Smooth muscle cell (in vitro differentiated cells): ENCODE measurements at regions not wholly inside any gene's neighbourhood (a gene's known extent, or its start where the extent isn't known, plus 50 kb on each side); places are given as distances from the start of the nearest gene placed in this dataset.
A peak's percentile ranks its signal among the peaks of the same experiment; 100 is the strongest.

Experiments
- DNase-seq: peaks from one replicate; lab custom pipeline; 2025; ENCODE audit not compliant: unreplicated experiment; lab: John Stamatoyannopoulos, UW
- H2AFZ ChIP-seq: fragments of 200-600 bp; sonication (generic); 2 replicates; pipeline ENCODE4 v1.6.0; 2016; ENCODE audit warnings: antibody characterized with exemption, low read depth, mild to moderate bottlenecking
- H3F3A ChIP-seq: fragments of 200-600 bp; sonication (generic); 2 replicates; pipeline ENCODE4 v1.6.0; 2017; ENCODE audit warnings: antibody characterized with exemption, low read depth
- H3K27ac ChIP-seq: fragments of 200-600 bp; sonication (generic); 2 replicates; pipeline ENCODE4 v1.5.1; 2016; ENCODE audit warnings: low read depth, mild to moderate bottlenecking
- H3K27me3 ChIP-seq: fragments of 200-600 bp; sonication (generic); 2 replicates; pipeline ENCODE4 v1.6.1; 2016; ENCODE audit warnings: low read depth, mild to moderate bottlenecking
- H3K36me3 ChIP-seq: fragments of 200-600 bp; sonication (generic); 2 replicates; pipeline ENCODE4 v1.5.1; 2016; ENCODE audit warnings: low read depth
- H3K4me1 ChIP-seq: fragments of 200-600 bp; sonication (generic); 2 replicates; pipeline ENCODE4 v1.5.1; 2016; ENCODE audit warnings: low read depth
- H3K4me2 ChIP-seq: fragments of 200-600 bp; sonication (generic); 2 replicates; pipeline ENCODE4 v1.6.0; 2016; ENCODE audit warnings: mild to moderate bottlenecking
- H3K4me3 ChIP-seq: fragments of 200-600 bp; sonication (generic); 2 replicates; pipeline ENCODE4 v1.5.1; 2016; ENCODE audit warnings: mild to moderate bottlenecking
- H3K79me2 ChIP-seq: fragments of 200-600 bp; sonication (generic); 2 replicates; pipeline ENCODE4 v1.6.0; 2016; ENCODE audit warnings: low read depth, mild to moderate bottlenecking
- H3K9ac ChIP-seq: fragments of 200-600 bp; sonication (generic); 2 replicates; pipeline ENCODE4 v1.6.0; 2016; ENCODE audit warnings: low read depth
- H3K9me3 ChIP-seq: fragments of 200-600 bp; sonication (generic); replicated peaks from 2 replicates; pipeline ENCODE4 v1.5.1; 2016; ENCODE audit warnings: low read depth
- H4K20me1 ChIP-seq: fragments of 200-600 bp; sonication (generic); 2 replicates; pipeline ENCODE4 v1.6.0; 2016; ENCODE audit warnings: low read depth
- WGBS: methylation state at CpG from one replicate; pipeline ENCODE4 v1.1.7; 2016; ENCODE audit warnings: low lambda C conversion rate; 5-methylcytosine and 5-hydroxymethylcytosine counted together
- TF ChIP-seq, protein P1 (sequence below): fragments of 200-600 bp; sonication (generic); IDR thresholded peaks from 2 replicates; pipeline ENCODE4 v1.5.1; 2017; ENCODE audit warnings: borderline replicate concordance, mild to moderate bottlenecking, antibody characterized with exemption; ENCODE audit not compliant: insufficient read depth, poor library complexity, severe bottlenecking

DNA sequence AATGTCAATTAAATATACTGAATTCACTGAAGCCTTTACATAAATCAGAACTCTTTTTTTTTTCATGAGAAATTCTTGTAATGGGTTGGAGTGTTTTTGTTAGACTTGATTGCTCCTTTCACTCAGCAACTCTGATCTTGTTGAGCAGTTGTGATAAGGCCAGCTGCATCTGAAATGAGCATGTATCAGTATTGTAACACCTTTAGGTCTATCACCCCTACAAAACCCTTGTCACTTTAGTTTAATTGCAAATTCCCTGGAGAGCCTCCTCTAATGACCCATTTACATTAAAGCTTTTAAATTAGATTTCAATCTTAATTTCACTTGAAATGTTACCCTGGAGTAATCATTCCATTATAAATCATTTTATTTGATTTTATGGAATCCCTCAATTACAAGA lies 346.8 kb upstream of the TCF4 start:
- TF ChIP-seq, protein P1, sequence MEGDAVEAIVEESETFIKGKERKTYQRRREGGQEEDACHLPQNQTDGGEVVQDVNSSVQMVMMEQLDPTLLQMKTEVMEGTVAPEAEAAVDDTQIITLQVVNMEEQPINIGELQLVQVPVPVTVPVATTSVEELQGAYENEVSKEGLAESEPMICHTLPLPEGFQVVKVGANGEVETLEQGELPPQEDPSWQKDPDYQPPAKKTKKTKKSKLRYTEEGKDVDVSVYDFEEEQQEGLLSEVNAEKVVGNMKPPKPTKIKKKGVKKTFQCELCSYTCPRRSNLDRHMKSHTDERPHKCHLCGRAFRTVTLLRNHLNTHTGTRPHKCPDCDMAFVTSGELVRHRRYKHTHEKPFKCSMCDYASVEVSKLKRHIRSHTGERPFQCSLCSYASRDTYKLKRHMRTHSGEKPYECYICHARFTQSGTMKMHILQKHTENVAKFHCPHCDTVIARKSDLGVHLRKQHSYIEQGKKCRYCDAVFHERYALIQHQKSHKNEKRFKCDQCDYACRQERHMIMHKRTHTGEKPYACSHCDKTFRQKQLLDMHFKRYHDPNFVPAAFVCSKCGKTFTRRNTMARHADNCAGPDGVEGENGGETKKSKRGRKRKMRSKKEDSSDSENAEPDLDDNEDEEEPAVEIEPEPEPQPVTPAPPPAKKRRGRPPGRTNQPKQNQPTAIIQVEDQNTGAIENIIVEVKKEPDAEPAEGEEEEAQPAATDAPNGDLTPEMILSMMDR = no peak
- Histone ChIP-seq H3K9ac (no peak overlapping the region), H3K27ac (no peak overlapping the region), H3K4me1 (no peaks in the 10 kb centered on the region), H3K36me3 (no peaks in the 10 kb centered on the region), H3F3A (no peaks in the 10 kb centered on the region), H3K4me2 (no peak overlapping the region), H3K9me3 (peaks cover 11% of the 10 kb centered on the region), H4K20me1 (no peaks in the 10 kb centered on the region), H3K4me3 (no peak overlapping the region), H3K79me2 (no peaks in the 10 kb centered on the region), H3K27me3 (no peaks in the 10 kb centered on the region), H2AFZ (no peak overlapping the region)
- no peak for DNase-seq

DNA sequence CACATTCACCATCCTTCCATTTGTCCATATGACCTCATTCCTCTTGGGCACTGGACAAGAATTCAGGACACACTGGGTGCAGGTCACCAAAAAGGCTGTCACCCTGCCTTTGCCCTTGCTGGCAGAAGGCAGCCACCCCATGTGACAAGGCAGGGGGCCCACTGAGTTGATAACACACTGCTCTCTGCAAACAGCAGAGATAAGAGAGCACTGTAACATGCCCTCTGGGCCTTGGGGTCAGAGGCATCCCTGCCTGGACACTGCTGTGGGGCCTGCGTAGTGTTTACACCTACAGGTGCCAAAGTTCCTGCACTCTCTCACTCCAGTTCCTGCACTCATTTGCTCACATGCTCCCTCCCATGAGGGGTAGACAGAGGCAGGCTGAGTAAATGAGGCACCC lies 344.7 kb upstream of the TCF4 start:
- TF ChIP-seq, protein P1 = no peak
- H3K4me2 ChIP-seq = no peak overlapping the region
- H3K36me3 ChIP-seq = no peaks in the 10 kb centered on the region
- H2AFZ ChIP-seq = no peak overlapping the region
- no peak overlapping the region for H3K9ac ChIP-seq
- WGBS = 79% methylated on average over 1 of the region's 1 CpG
- H3F3A ChIP-seq = peaks cover 6% of the 10 kb centered on the region
- no peak for DNase-seq
- no peaks in the 10 kb centered on the region for H4K20me1 ChIP-seq
- H3K27me3 ChIP-seq = no peaks in the 10 kb centered on the region
- peaks cover 10% of the 10 kb centered on the region for H3K9me3 ChIP-seq
- H3K79me2 ChIP-seq = no peaks in the 10 kb centered on the region
- H3K27ac ChIP-seq = no peak overlapping the region
- peaks cover 7% of the 10 kb centered on the region for H3K4me1 ChIP-seq
- H3K4me3 ChIP-seq = no peak overlapping the region

DNA sequence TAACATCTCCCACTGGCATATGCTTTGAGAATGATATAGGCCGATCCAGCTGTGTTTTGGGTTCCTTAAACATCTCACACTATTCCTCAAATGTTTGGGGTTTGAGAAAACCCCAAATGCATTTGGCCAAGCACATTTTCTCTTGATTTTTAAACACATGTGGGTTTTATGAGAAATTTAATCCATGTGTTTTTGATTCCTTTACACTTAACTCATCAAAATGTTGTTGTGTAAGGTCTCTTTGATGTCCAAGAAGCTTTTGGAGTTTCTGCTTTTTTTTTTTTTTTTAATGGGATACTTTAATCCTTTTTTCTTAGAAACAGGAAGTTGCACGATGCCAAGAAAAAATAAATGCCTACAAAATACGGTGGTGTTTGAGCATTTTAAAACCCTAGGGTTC lies 339.8 kb upstream of the TCF4 start:
- H3K36me3 ChIP-seq = no peaks in the 10 kb centered on the region
- no peak overlapping the region for H3K4me3 ChIP-seq
- H3K9me3 ChIP-seq = no peaks in the 10 kb centered on the region
- no peaks in the 10 kb centered on the region for H3K79me2 ChIP-seq
- 25% methylated on average over 3 of the region's 3 CpGs for WGBS
- TF ChIP-seq, protein P1 = no peak
- no peaks in the 10 kb centered on the region for H4K20me1 ChIP-seq
- no peak for DNase-seq
- H3K27ac ChIP-seq = peak overlapping the region; percentile 75
- H3K9ac ChIP-seq = no peak overlapping the region
- no peaks in the 10 kb centered on the region for H3K27me3 ChIP-seq
- H2AFZ ChIP-seq = peak overlapping the region; percentile 33
- H3K4me2 ChIP-seq = peak overlapping the region; percentile 74
- H3F3A ChIP-seq = peaks cover 6% of the 10 kb centered on the region
- H3K4me1 ChIP-seq = peaks cover 11% of the 10 kb centered on the region

DNA sequence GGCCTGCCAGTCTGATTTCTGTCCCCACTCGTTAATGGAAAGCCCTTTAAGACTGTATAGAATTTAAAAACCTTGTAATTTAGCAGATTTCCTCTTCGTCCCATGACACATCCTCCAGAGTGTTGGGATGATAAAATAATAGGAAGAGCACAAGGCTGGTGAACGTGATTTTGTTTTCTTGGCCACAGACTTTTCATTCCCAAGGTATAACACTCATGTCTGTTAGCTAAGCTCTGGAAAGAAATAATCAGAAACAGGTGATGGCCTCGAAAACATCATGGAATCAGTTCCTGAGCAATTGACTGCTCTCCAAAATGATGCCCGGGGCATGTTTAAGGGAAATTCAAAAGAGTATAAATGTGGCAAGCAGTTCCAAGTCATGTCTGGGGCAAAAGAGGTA lies 337.8 kb upstream of the TCF4 start:
- no peak for DNase-seq
- 78% methylated on average over 5 of the region's 5 CpGs for WGBS
- Histone ChIP-seq H3K9ac (no peak overlapping the region), H3K27me3 (no peaks in the 10 kb centered on the region), H3K27ac (no peak overlapping the region), H2AFZ (no peak overlapping the region), H3K79me2 (no peaks in the 10 kb centered on the region), H3K9me3 (no peaks in the 10 kb centered on the region), H3F3A (peaks cover 6% of the 10 kb centered on the region), H3K4me3 (no peak overlapping the region), H4K20me1 (no peaks in the 10 kb centered on the region), H3K4me2 (no peak overlapping the region), H3K4me1 (peaks cover 11% of the 10 kb centered on the region), H3K36me3 (no peaks in the 10 kb centered on the region)
- TF ChIP-seq, protein P1 = no peak
